ENCODE measurements at regions not wholly inside any gene's neighbourhood (a gene's known extent, or its start where the extent isn't known, plus 50 kb on each side); places are given as distances from the start of the nearest gene placed in this dataset.

- TF ChIP-seq, protein P1, sequence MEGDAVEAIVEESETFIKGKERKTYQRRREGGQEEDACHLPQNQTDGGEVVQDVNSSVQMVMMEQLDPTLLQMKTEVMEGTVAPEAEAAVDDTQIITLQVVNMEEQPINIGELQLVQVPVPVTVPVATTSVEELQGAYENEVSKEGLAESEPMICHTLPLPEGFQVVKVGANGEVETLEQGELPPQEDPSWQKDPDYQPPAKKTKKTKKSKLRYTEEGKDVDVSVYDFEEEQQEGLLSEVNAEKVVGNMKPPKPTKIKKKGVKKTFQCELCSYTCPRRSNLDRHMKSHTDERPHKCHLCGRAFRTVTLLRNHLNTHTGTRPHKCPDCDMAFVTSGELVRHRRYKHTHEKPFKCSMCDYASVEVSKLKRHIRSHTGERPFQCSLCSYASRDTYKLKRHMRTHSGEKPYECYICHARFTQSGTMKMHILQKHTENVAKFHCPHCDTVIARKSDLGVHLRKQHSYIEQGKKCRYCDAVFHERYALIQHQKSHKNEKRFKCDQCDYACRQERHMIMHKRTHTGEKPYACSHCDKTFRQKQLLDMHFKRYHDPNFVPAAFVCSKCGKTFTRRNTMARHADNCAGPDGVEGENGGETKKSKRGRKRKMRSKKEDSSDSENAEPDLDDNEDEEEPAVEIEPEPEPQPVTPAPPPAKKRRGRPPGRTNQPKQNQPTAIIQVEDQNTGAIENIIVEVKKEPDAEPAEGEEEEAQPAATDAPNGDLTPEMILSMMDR (IDR thresholded peaks at IDR 0.05): no peak
- no peak for TF ChIP-seq EZH2 (IDR thresholded peaks at IDR 0.05)
Observed at GRCh38 chr4:24659241-24659961, 75.0 kb upstream of the DHX15 start.
